ENCODE measurements at regions not wholly inside any gene's neighbourhood (a gene's known extent, or its start where the extent isn't known, plus 50 kb on each side); places are given as distances from the start of the nearest gene placed in this dataset.

GRCh38 chr15:100716456-100717085, 114.2 kb downstream of the ASB7 start:
- H3K36me3 ChIP-seq, result no peaks in the 10 kb centered on the region
- no peak for DNase-seq
- no peak overlapping the region for H3K27ac ChIP-seq
- intact Hi-C loops (cut with DNase I; ENCODE audit: low total_unique reads), result no loop called here
- no peaks in the 10 kb centered on the region for H3K27me3 ChIP-seq
- peaks cover 0 to 3% (median 1%) of the 10 kb centered on the region in 4 donors for H3K4me1 ChIP-seq
- no peak for TF ChIP-seq CTCF (IDR thresholded peaks at IDR 0.05)
- no peaks in the 10 kb centered on the region for H3K9me3 ChIP-seq
- no peak overlapping the region for H3K4me3 ChIP-seq

- Histone ChIP-seq H3K4me3 (no peak overlapping the region), H3K4me1 (peaks cover 0 to 8% (median 2%) of the 10 kb centered on the region in 4 donors), H3K27ac (no peak overlapping the region), H3K27me3 (no peaks in the 10 kb centered on the region), H3K36me3 (no peaks in the 10 kb centered on the region), H3K9me3 (no peaks in the 10 kb centered on the region)
- intact Hi-C loops (cut with DNase I; ENCODE audit: low total_unique reads), result no loop called here
- DNase-seq, result no peak
- TF ChIP-seq CTCF (IDR thresholded peaks at IDR 0.05), result no peak
Observed at GRCh38 chr15:100717596-100717995, 115.2 kb downstream of the ASB7 start.

GRCh38 chr15:100718075-100718980, 115.9 kb downstream of the ASB7 start:
- intact Hi-C loops (cut with DNase I; ENCODE audit: low total_unique reads), result no loop called here
- DNase-seq, result no peak
- no peak for TF ChIP-seq CTCF (IDR thresholded peaks at IDR 0.05)

GRCh38 chr15:100720406-100720967, 118.1 kb downstream of the ASB7 start:
- no peak for DNase-seq
- Histone ChIP-seq H3K27ac (peak overlapping the region in 1 of 2 donors; percentile 7), H3K4me1 (peaks cover 0 to 8% (median 2%) of the 10 kb centered on the region in 4 donors), H3K4me3 (no peak overlapping the region), H3K9me3 (no peaks in the 10 kb centered on the region), H3K27me3 (no peaks in the 10 kb centered on the region), H3K36me3 (no peaks in the 10 kb centered on the region)
- intact Hi-C loops (cut with DNase I; ENCODE audit: low total_unique reads), result no loop called here
- no peak for TF ChIP-seq CTCF (IDR thresholded peaks at IDR 0.05)

More at GRCh38 chr15:100718075-100718980, 115.9 kb downstream of the ASB7 start:
- Histone ChIP-seq H3K27ac (no peak overlapping the region), H3K9me3 (no peaks in the 10 kb centered on the region), H3K4me1 (peaks cover 0 to 8% (median 2%) of the 10 kb centered on the region in 4 donors), H3K4me3 (no peak overlapping the region), H3K27me3 (no peaks in the 10 kb centered on the region), H3K36me3 (no peaks in the 10 kb centered on the region)

GRCh38 chr15:100721758-100722550, 119.6 kb downstream of the ASB7 start:
- H3K4me1 ChIP-seq, result peaks cover 0 to 8% (median 2%) of the 10 kb centered on the region in 4 donors
- peak; percentile 80 to 84 for DNase-seq
- no peaks in the 10 kb centered on the region for H3K27me3 ChIP-seq
- TF ChIP-seq CTCF (IDR thresholded peaks at IDR 0.05), result no peak
- H3K27ac ChIP-seq, result peak overlapping the region; percentile 39 to 65
- H3K4me3 ChIP-seq, result no peak overlapping the region
- no peaks in the 10 kb centered on the region for H3K36me3 ChIP-seq
- intact Hi-C loops (cut with DNase I; ENCODE audit: low total_unique reads), result no loop called here
- no peaks in the 10 kb centered on the region for H3K9me3 ChIP-seq
